CD4-positive, alpha-beta T cell treated with Interleukin-6 at 100 ng/mL for 8 hours (primary cell): ENCODE measurements at regions not wholly inside any gene's neighbourhood (a gene's known extent, or its start where the extent isn't known, plus 50 kb on each side); places are given as distances from the start of the nearest gene placed in this dataset.
"Not testable (repeated sequence)": the region's sequence is repeated elsewhere in the genome, so short reads cannot be mapped to it uniquely, and the experiment has no call there.

Source experiments
- DNase-seq: peaks from one replicate; pipeline ENCODE4 v3.0.0-alpha.2; 2020; ENCODE audit warnings: mixed read lengths, low spot score

- DNase-seq: not testable (repeated sequence)
Observed at GRCh38 chr2:111474198-111474705, 353.5 kb downstream of the BCL2L11 start.

GRCh38 chr2:111478335-111478734 lies 357.6 kb downstream of the BCL2L11 start:
- DNase-seq: not testable (repeated sequence)

- DNase-seq: peak; percentile 18
Observed at GRCh38 chr2:111478871-111479318, 358.2 kb downstream of the BCL2L11 start.

- DNase-seq: not testable (repeated sequence)
Observed at GRCh38 chr2:111480016-111480625, 359.4 kb downstream of the BCL2L11 start.

GRCh38 chr2:111480633-111481032 lies 359.9 kb downstream of the BCL2L11 start:
- DNase-seq: not testable (repeated sequence)

- DNase-seq: not testable (repeated sequence)
Observed at GRCh38 chr2:111481219-111481618, 360.5 kb downstream of the BCL2L11 start.

GRCh38 chr2:111482987-111483679 lies 362.4 kb downstream of the BCL2L11 start:
- not testable (repeated sequence) for DNase-seq

GRCh38 chr2:111484097-111484496 lies 363.4 kb downstream of the BCL2L11 start:
- DNase-seq: not testable (repeated sequence)

- DNase-seq: peak; percentile 6
Observed at GRCh38 chr2:111485895-111486294, 365.2 kb downstream of the BCL2L11 start.

GRCh38 chr2:111488451-111488850 lies 367.7 kb downstream of the BCL2L11 start:
- not testable (repeated sequence) for DNase-seq

- not testable (repeated sequence) for DNase-seq
Observed at GRCh38 chr2:111489460-111489859, 368.7 kb downstream of the BCL2L11 start.

GRCh38 chr2:111491181-111491580 lies 370.5 kb downstream of the BCL2L11 start:
- not testable (repeated sequence) for DNase-seq

- DNase-seq: not testable (repeated sequence)
Observed at GRCh38 chr2:111491614-111492013, 370.9 kb downstream of the BCL2L11 start.

GRCh38 chr2:111492995-111493719 lies 372.4 kb downstream of the BCL2L11 start:
- DNase-seq: not testable (repeated sequence)

- DNase-seq: not testable (repeated sequence)
Observed at GRCh38 chr2:111493720-111494078, 373.0 kb downstream of the BCL2L11 start.

- DNase-seq: not testable (repeated sequence)
Observed at GRCh38 chr2:111494288-111494980, 373.7 kb downstream of the BCL2L11 start.

- not testable (repeated sequence) for DNase-seq
Observed at GRCh38 chr2:111494981-111495315, 374.2 kb downstream of the BCL2L11 start.

GRCh38 chr2:111495636-111496035 lies 374.9 kb downstream of the BCL2L11 start:
- not testable (repeated sequence) for DNase-seq

GRCh38 chr2:111496176-111496575 lies 375.5 kb downstream of the BCL2L11 start:
- not testable (repeated sequence) for DNase-seq

- not testable (repeated sequence) for DNase-seq
Observed at GRCh38 chr2:111496860-111497259, 376.1 kb downstream of the BCL2L11 start.

GRCh38 chr2:111497270-111497669 lies 376.6 kb downstream of the BCL2L11 start:
- DNase-seq: not testable (repeated sequence)

GRCh38 chr2:111500536-111501062 lies 379.9 kb downstream of the BCL2L11 start:
- DNase-seq: not testable (repeated sequence)
